ENCODE measurements at regions not wholly inside any gene's neighbourhood (a gene's known extent, or its start where the extent isn't known, plus 50 kb on each side); places are given as distances from the start of the nearest gene placed in this dataset.

DNA sequence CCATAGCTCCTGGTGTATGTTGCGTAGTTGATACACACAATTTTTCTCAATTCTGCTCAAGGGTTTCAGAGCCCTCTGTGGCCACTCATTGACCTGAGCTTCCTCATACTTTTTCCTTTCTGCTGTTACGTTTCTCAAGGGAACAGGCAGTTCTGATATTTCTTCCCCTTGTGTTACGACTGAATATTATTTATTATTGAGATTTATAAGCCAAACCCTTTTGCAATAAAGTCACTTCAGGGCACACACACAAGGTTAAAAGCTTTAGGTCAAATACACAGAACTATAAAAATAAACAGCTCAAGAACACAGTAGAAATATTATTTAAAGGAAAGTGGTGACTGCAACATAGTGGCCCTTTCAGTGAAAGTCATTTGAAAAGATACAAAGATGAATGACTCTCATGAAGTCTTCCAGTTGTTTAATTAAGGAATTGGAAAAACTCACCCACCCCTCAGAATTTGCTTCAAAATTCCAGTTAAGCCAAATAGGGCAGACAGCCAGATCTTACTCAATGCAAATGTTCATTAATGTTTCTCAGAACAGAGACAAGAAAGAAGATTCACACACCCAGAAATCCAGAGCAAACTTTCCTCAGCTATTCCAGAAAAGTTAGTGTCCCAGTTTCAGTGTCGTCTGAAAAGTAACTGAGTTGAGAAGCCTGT, 179.7 kb downstream of the TRIB2 start:
- DNase-seq, result no peak
- peak overlapping the region; percentile 23 to 32 for H3K27ac ChIP-seq
- intact Hi-C loops (cut with DNase I; ENCODE audit: low total_unique reads), result no loop called here
- H3K27me3 ChIP-seq, result no peaks in the 10 kb centered on the region
- peaks cover 0 to 23% (median 10%) of the 10 kb centered on the region in 4 donors for H3K4me1 ChIP-seq
- H3K4me3 ChIP-seq, result no peak overlapping the region
- peak in 1 of 2 experiments; percentile 21 for TF ChIP-seq CTCF (IDR thresholded peaks at IDR 0.05)
- H3K9me3 ChIP-seq, result peaks cover 0 to 20% (median 11%) of the 10 kb centered on the region in 3 donors
- no peaks in the 10 kb centered on the region for H3K36me3 ChIP-seq

GRCh38 chr2:12897181-12897580, 180.4 kb downstream of the TRIB2 start:
- peaks cover 0 to 23% (median 10%) of the 10 kb centered on the region in 4 donors for H3K4me1 ChIP-seq
- intact Hi-C loops (cut with DNase I; ENCODE audit: low total_unique reads), result no loop called here
- no peaks in the 10 kb centered on the region for H3K36me3 ChIP-seq
- DNase-seq, result no peak
- H3K4me3 ChIP-seq, result no peak overlapping the region
- TF ChIP-seq CTCF (IDR thresholded peaks at IDR 0.05), result no peak
- H3K9me3 ChIP-seq, result peaks cover 0 to 13% (median 7%) of the 10 kb centered on the region in 3 donors
- H3K27ac ChIP-seq, result peak overlapping the region; percentile 18 to 32
- H3K27me3 ChIP-seq, result no peaks in the 10 kb centered on the region

- no peak overlapping the region for H3K27ac ChIP-seq
- TF ChIP-seq CTCF (IDR thresholded peaks at IDR 0.05), result no peak
- no peaks in the 10 kb centered on the region for H3K36me3 ChIP-seq
- intact Hi-C loops (cut with DNase I; ENCODE audit: low total_unique reads), result no loop called here
- DNase-seq, result no peak
- no peaks in the 10 kb centered on the region for H3K27me3 ChIP-seq
- no peak overlapping the region for H3K4me3 ChIP-seq
- no peaks in the 10 kb centered on the region for H3K4me1 ChIP-seq
- no peaks in the 10 kb centered on the region for H3K9me3 ChIP-seq
These were observed 186.5 kb downstream of the TRIB2 start for GRCh38 chr2:12903272-12903671.

DNA sequence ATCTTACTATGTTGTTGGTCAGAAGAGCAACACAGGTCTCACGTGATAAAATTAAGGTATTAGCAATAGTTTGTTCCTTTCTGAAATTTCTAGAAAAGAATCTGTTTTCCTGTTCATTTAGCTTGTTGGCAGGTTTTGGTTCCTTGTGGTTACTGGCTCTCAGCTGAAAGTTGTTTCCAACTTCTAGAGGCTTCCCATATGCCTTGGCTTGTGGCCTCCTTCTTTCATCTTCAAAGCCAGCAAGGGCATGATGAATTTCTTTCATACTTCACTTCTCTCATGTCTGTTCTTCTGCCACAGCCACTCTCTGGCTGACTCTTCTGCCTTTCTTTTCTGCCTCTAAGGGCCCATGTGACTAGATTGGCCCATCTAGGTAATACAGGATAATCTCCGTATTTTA, 193.7 kb downstream of the TRIB2 start:
- Histone ChIP-seq H3K36me3 (no peaks in the 10 kb centered on the region), H3K4me1 (no peaks in the 10 kb centered on the region), H3K27ac (no peak overlapping the region), H3K9me3 (no peaks in the 10 kb centered on the region), H3K27me3 (no peaks in the 10 kb centered on the region), H3K4me3 (no peak overlapping the region)
- TF ChIP-seq CTCF (IDR thresholded peaks at IDR 0.05), result no peak
- DNase-seq, result no peak
- intact Hi-C loops (cut with DNase I; ENCODE audit: low total_unique reads), result no loop called here

DNA sequence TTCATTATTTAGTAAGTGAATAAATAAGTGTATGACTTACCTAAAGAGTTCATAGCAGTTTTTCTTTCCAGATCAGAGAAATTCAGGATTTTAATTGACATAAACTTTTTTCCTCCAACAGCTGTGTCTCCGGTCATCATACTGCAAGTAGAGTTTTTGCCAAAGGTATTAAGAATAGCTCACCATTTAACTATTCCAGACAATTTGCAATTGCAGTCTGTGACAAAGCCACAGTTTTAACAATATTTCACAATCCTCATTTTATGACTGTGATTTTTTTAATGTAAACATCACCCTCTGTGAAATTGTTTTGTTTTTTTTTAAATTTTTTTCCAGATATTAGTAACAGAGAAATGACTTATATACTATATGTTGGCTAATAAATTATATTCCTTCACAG, 199.1 kb downstream of the TRIB2 start:
- DNase-seq, result no peak
- no peak for TF ChIP-seq CTCF (IDR thresholded peaks at IDR 0.05)
- intact Hi-C loops (cut with DNase I; ENCODE audit: low total_unique reads), result no loop called here

More for the DNA sequence above, 199.1 kb downstream of the TRIB2 start:
- no peaks in the 10 kb centered on the region for H3K27me3 ChIP-seq
- no peaks in the 10 kb centered on the region for H3K9me3 ChIP-seq
- H3K4me1 ChIP-seq, result peaks cover 0 to 19% (median 13%) of the 10 kb centered on the region in 4 donors
- H3K36me3 ChIP-seq, result no peaks in the 10 kb centered on the region
- no peak overlapping the region for H3K27ac ChIP-seq
- no peak overlapping the region for H3K4me3 ChIP-seq

Measured in tibial artery (tissue), 4 donors.